ENCODE measurements at regions not wholly inside any gene's neighbourhood (a gene's known extent, or its start where the extent isn't known, plus 50 kb on each side); places are given as distances from the start of the nearest gene placed in this dataset.

GRCh38 chr2:144924827-144925226, 404.9 kb upstream of the ZEB2 start:
- H3K4me1 Mint-ChIP-seq (ENCODE audit: low read depth): no peaks in the 10 kb centered on the region
- H3K9me3 Mint-ChIP-seq (ENCODE audit: low read depth): peaks cover 13% of the 10 kb centered on the region
- DNase-seq (ENCODE audit: low spot score, unreplicated experiment): no peak
- TF ChIP-seq, protein P1, sequence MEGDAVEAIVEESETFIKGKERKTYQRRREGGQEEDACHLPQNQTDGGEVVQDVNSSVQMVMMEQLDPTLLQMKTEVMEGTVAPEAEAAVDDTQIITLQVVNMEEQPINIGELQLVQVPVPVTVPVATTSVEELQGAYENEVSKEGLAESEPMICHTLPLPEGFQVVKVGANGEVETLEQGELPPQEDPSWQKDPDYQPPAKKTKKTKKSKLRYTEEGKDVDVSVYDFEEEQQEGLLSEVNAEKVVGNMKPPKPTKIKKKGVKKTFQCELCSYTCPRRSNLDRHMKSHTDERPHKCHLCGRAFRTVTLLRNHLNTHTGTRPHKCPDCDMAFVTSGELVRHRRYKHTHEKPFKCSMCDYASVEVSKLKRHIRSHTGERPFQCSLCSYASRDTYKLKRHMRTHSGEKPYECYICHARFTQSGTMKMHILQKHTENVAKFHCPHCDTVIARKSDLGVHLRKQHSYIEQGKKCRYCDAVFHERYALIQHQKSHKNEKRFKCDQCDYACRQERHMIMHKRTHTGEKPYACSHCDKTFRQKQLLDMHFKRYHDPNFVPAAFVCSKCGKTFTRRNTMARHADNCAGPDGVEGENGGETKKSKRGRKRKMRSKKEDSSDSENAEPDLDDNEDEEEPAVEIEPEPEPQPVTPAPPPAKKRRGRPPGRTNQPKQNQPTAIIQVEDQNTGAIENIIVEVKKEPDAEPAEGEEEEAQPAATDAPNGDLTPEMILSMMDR (IDR thresholded peaks at IDR 0.05; ENCODE audit: unreplicated experiment): no peak
- no peaks in the 10 kb centered on the region for H3K27me3 Mint-ChIP-seq
- H3K27ac Mint-ChIP-seq: no peak overlapping the region
- no peak overlapping the region for H3K4me3 Mint-ChIP-seq (ENCODE audit: low read depth)
- H3K36me3 Mint-ChIP-seq (ENCODE audit: insufficient read depth): peaks cover 2% of the 10 kb centered on the region

DNA sequence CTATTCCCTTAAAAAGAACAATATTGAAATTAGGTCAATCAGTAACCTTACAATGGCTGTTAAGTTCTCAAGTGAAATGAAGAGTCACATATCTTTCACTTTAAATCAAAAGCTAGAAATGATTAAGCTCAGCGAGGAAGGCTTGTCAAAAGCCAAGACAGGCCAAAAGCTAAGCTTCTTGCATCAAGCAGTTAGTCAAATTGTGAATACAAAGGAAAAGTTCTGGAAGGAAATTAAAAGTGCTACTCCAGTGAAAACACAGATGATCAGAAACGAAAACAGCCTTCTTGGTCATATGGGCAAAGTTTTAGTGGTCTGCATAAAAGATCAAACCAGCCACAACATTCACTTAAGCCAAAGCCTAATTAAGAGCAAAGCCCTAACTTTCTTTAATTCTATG, 402.6 kb upstream of the ZEB2 start:
- Mint-ChIP-seq H3K27me3 (no peaks in the 10 kb centered on the region), H3K9me3 (ENCODE audit: low read depth) (peaks cover 6% of the 10 kb centered on the region), H3K4me1 (ENCODE audit: low read depth) (no peaks in the 10 kb centered on the region), H3K36me3 (ENCODE audit: insufficient read depth) (peaks cover 1% of the 10 kb centered on the region), H3K27ac (no peak overlapping the region), H3K4me3 (ENCODE audit: low read depth) (no peak overlapping the region)
- TF ChIP-seq, protein P1 (IDR thresholded peaks at IDR 0.05; ENCODE audit: unreplicated experiment): no peak
- DNase-seq (ENCODE audit: low spot score, unreplicated experiment): no peak

DNA sequence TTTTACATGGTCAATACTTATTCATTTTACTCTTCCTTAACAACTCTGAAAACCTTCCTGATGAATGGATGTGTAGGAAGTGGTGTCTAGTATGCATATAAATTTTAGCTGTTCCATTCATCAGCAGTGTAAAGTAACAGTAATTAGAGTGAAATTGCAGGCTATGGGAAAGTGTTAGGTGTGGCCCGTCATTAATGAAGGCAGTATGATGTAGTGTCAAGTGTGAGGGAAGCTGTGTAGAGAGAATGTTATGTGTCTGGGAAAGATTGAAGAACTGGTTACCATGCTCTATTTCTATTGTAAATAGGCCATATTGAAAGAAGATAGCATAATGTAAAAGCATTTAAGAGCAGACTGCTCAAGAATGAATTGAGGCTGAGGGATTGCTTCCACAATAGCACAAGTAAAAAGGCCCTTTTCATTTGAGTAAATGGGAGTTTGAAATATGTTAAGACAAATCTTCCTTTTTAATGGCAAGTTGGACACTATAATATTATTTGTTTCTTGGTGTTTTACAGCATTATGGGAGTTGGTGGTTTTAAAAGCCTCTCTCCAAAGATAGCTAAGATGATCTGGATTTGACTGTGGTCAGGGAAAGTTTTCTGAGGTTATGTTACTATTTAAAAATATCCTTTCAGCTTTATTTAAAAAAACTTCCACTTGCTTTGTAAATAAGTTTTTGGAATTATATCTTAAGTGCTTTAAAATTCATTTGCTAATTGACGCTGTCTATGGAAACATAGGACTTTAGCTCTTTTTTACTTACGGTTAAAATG, 401.0 kb upstream of the ZEB2 start:
- peaks cover 1% of the 10 kb centered on the region for H3K36me3 Mint-ChIP-seq (ENCODE audit: insufficient read depth)
- H3K4me1 Mint-ChIP-seq (ENCODE audit: low read depth): no peaks in the 10 kb centered on the region
- H3K27me3 Mint-ChIP-seq: no peaks in the 10 kb centered on the region
- H3K9me3 Mint-ChIP-seq (ENCODE audit: low read depth): peaks cover 5% of the 10 kb centered on the region
- H3K27ac Mint-ChIP-seq: no peak overlapping the region
- no peak overlapping the region for H3K4me3 Mint-ChIP-seq (ENCODE audit: low read depth)
- TF ChIP-seq, protein P1 (IDR thresholded peaks at IDR 0.05; ENCODE audit: unreplicated experiment): no peak
- DNase-seq (ENCODE audit: low spot score, unreplicated experiment): no peak

DNA sequence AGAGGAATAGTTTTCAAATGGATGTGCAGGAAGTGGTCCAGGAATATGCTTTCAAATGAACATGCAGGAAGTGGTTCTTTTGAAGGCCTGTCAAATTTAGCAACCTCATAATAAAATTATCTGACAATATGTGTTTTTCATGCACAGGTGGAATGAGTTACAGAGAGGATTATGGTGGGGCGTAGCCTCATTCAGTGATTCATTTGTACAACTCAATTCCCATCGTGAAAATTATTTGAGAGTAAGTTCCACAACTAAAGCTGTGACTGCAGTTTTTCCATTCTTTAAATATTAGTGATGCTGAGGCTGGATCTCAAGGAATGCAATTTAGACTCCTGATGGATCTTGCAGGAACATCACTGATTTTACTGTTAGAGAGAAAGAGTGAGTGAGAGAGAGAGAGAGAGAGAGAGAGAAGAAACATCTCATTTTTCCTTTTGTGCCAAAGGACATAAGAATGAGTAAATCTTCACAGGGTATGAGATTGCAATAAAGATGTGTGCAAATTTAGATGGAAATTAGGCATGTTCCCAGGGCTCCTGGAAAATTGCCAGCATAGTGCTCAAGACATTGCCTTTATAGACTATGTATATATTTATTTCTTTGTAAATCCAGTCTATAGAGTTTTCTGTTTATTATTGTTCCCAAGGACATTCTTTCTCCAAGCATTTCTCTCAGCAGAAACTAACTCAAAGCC, 394.9 kb upstream of the ZEB2 start:
- Mint-ChIP-seq H3K4me3 (ENCODE audit: low read depth) (no peak overlapping the region), H3K9me3 (ENCODE audit: low read depth) (peaks cover 8% of the 10 kb centered on the region), H3K36me3 (ENCODE audit: insufficient read depth) (no peaks in the 10 kb centered on the region), H3K27me3 (no peaks in the 10 kb centered on the region), H3K27ac (no peak overlapping the region), H3K4me1 (ENCODE audit: low read depth) (no peaks in the 10 kb centered on the region)
- DNase-seq (ENCODE audit: low spot score, unreplicated experiment): no peak
- TF ChIP-seq, protein P1 (IDR thresholded peaks at IDR 0.05; ENCODE audit: unreplicated experiment): no peak

GRCh38 chr2:144914113-144914512, 394.2 kb upstream of the ZEB2 start:
- Mint-ChIP-seq H3K4me1 (ENCODE audit: low read depth) (no peaks in the 10 kb centered on the region), H3K36me3 (ENCODE audit: insufficient read depth) (no peaks in the 10 kb centered on the region), H3K4me3 (ENCODE audit: low read depth) (no peak overlapping the region), H3K27ac (no peak overlapping the region), H3K27me3 (no peaks in the 10 kb centered on the region), H3K9me3 (ENCODE audit: low read depth) (peaks cover 9% of the 10 kb centered on the region)
- DNase-seq (ENCODE audit: low spot score, unreplicated experiment): no peak
- TF ChIP-seq, protein P1 (IDR thresholded peaks at IDR 0.05; ENCODE audit: unreplicated experiment): no peak

Data from progenitor cell of endocrine pancreas (in vitro differentiated cells).